Heart left ventricle (tissue), 16 donors: ENCODE measurements at regions not wholly inside any gene's neighbourhood (a gene's known extent, or its start where the extent isn't known, plus 50 kb on each side); places are given as distances from the start of the nearest gene placed in this dataset.

Source experiments
- ATAC-seq, 4 donors: fragments of 200-7000 bp; cut with Tn5 transposase; one replicate each; pipeline ENCODE4 v1.9.1; 2020 to 2022; ENCODE audit warnings: moderate library complexity in 4 of 4, mild to moderate bottlenecking in 3 of 4, moderate number of reproducible peaks in 1 of 4
- DNase-seq, 5 donors: peaks; one replicate each; pipeline ENCODE4 v3.0.0-alpha.2; 2020
- H3K27ac ChIP-seq, 12 donors: fragments of 200-600 bp; sonication (generic) in 4 of 12; one replicate each; pipeline versions ENCODE4 v1.5.0 to v1.8.0; 2016 to 2022; ENCODE audit warnings: mild to moderate bottlenecking in 2 of 12
- H3K27me3 ChIP-seq, 9 donors: fragments of 200-600 bp; sonication (generic) in 2 of 9; one replicate each; pipeline versions ENCODE4 v1.5.1 to v1.8.0; 2016 to 2022; ENCODE audit warnings: mild to moderate bottlenecking in 3 of 9
- H3K36me3 ChIP-seq, 9 donors: fragments of 200-600 bp; sonication (generic) in 2 of 9; one replicate each; pipeline versions ENCODE4 v1.5.0 to v1.8.0; 2018 to 2022; ENCODE audit warnings: mild to moderate bottlenecking in 2 of 9
- H3K4me1 ChIP-seq, 12 donors: fragments of 200-600 bp; sonication (generic) in 4 of 12; one replicate each; pipeline versions ENCODE4 v1.5.0 to v1.8.0; 2016 to 2022; ENCODE audit warnings: mild to moderate bottlenecking in 3 of 12
- H3K4me3 ChIP-seq, 12 donors: fragments of 200-600 bp; sonication (generic) in 4 of 12; one replicate each; pipeline versions ENCODE4 v1.5.0 to v1.8.0; 2017 to 2022; ENCODE audit warnings: mild to moderate bottlenecking in 9 of 12, moderate library complexity in 4 of 12
- H3K9me3 ChIP-seq, 12 donors: fragments of 200-600 bp; sonication (generic) in 4 of 12; one replicate each; pipeline versions ENCODE4 v1.5.0 to v1.8.0; 2016 to 2022; ENCODE audit warnings: mild to moderate bottlenecking in 1 of 12
- CTCF ChIP-seq, 12 donors: fragments of 200-600 bp; sonication (generic) in 4 of 12; IDR thresholded peaks; one replicate each; pipeline versions ENCODE4 v1.5.0 to v1.8.0; 2018 to 2022; ENCODE audit warnings: antibody characterized with exemption in 12 of 12, mild to moderate bottlenecking in 5 of 12
- POLR2A ChIP-seq, 2 donors: fragments of 450-650 bp; IDR thresholded peaks; one replicate each; pipeline ENCODE4 v1.6.1; 2017; ENCODE audit warnings: antibody characterized with exemption in 2 of 2, mild to moderate bottlenecking in 2 of 2, moderate library complexity in 2 of 2
- WGBS, 4 donors: extraction: QIAGEN DNeasy Blood & Tissue Kit in 2 of 4; methylation state at CpG; one replicate each; pipeline versions ENCODE4 v1.1.5 to v1.1.7; 2013 to 2018; 5-methylcytosine and 5-hydroxymethylcytosine counted together
- intact Hi-C, 10 donors: fragments of 100-400 bp; cut with DNase I; formaldehyde crosslinking; loops; one replicate each; pipeline versions ENCODE4 v1.11.1 to v1.14.2; 2022
- donor health status: ischemic (EF 13 %, LVEDD 7.1; RV severe dilation, severe dysfunction).
- donor health status: healthy with polysubstance abuse.
- donor health status: DM: no; HTN: yes; CAD: no.
- donor health status: DM: no; HTN: no; CAD: no.
- donor health status: ischemic (EF 25% LVEDD 6.9; RV normal size, moderate dysfunction).
- donor health status: ischemic (EF 25% LVEDD 5.7; RV mildly dilated, moderate dysfunction).
- donor health status: healthy.
- donor health status: DM: yes; HTN: yes; CAD: no.
- donor health status: ischemic (EF 35%, LVEDD 5.7; RV mildly dilated, moderate dysfunction).
- donor health status: nonischemic (EF 11% LVEDD 7.7; RV severe dilation, severe dysfunction).
- donor health status: DM: yes; HTN: yes; CAD: no.
- donor health status: PGD.
- donor health status: ischemic (EF 29% LVEDD 5.4; RV normal size, mild dysfunction).
- donor health status: nonischemic (EF 23%, LVEDD 6.1; RV moderate dilation, normal function).

GRCh38 chr1:188817814-188818213, 1659.8 kb downstream of the BRINP3 start:
- H3K27me3 ChIP-seq: no peaks in the 10 kb centered on the region
- intact Hi-C loops: no loop called here
- no peak overlapping the region for H3K4me3 ChIP-seq
- peaks cover 0 to 2% (median 0%) of the 10 kb centered on the region in 12 donors for H3K9me3 ChIP-seq
- no peak for TF ChIP-seq CTCF (IDR thresholded peaks at IDR 0.05)
- TF ChIP-seq POLR2A (IDR thresholded peaks at IDR 0.05): no peak
- no peaks in the 10 kb centered on the region for H3K4me1 ChIP-seq
- DNase-seq: no peak
- H3K36me3 ChIP-seq: no peaks in the 10 kb centered on the region
- no peak overlapping the region for H3K27ac ChIP-seq
- WGBS, 4 donors: 30 to 55% (median 38%) methylated on average over 1 of the region's 1 CpG
- ATAC-seq: no peak

- ATAC-seq: no peak
- no peaks in the 10 kb centered on the region for H3K9me3 ChIP-seq
- intact Hi-C loops: no loop called here
Observed at GRCh38 chr1:188822248-188822647, 1655.4 kb downstream of the BRINP3 start.

GRCh38 chr1:188825471-188825870, 1652.2 kb downstream of the BRINP3 start:
- no peaks in the 10 kb centered on the region for H3K9me3 ChIP-seq
- no peaks in the 10 kb centered on the region for H3K36me3 ChIP-seq
- no peaks in the 10 kb centered on the region for H3K4me1 ChIP-seq
- H3K27me3 ChIP-seq: no peaks in the 10 kb centered on the region
- intact Hi-C loops: no loop called here
- no peak for TF ChIP-seq POLR2A (IDR thresholded peaks at IDR 0.05)
- TF ChIP-seq CTCF (IDR thresholded peaks at IDR 0.05): no peak
- H3K4me3 ChIP-seq: no peak overlapping the region
- ATAC-seq (no peak), DNase-seq (no peak)
- WGBS, 4 donors: 87 to 90% (median 87%) methylated on average over 2 of the region's 2 CpGs
- no peak overlapping the region for H3K27ac ChIP-seq

More at GRCh38 chr1:188822248-188822647, 1655.4 kb downstream of the BRINP3 start:
- no peak overlapping the region for H3K27ac ChIP-seq
- H3K27me3 ChIP-seq: no peaks in the 10 kb centered on the region
- no peak overlapping the region for H3K4me3 ChIP-seq
- no peak for TF ChIP-seq POLR2A (IDR thresholded peaks at IDR 0.05)
- TF ChIP-seq CTCF (IDR thresholded peaks at IDR 0.05): no peak
- 31 to 40% (median 38%) methylated on average over 2 of the region's 2 CpGs for WGBS, 4 donors
- no peaks in the 10 kb centered on the region for H3K36me3 ChIP-seq
- DNase-seq: no peak
- H3K4me1 ChIP-seq: no peaks in the 10 kb centered on the region

GRCh38 chr1:188826800-188827199, 1650.9 kb downstream of the BRINP3 start:
- Histone ChIP-seq H3K9me3 (no peaks in the 10 kb centered on the region), H3K4me3 (no peak overlapping the region), H3K27ac (no peak overlapping the region), H3K4me1 (no peaks in the 10 kb centered on the region), H3K36me3 (no peaks in the 10 kb centered on the region), H3K27me3 (no peaks in the 10 kb centered on the region)
- intact Hi-C loops: no loop called here
- DNase-seq: no peak
- ATAC-seq: no peak
- TF ChIP-seq POLR2A (IDR thresholded peaks at IDR 0.05): no peak
- no peak for TF ChIP-seq CTCF (IDR thresholded peaks at IDR 0.05)
